Osteocyte (in vitro differentiated cells): ENCODE measurements at regions not wholly inside any gene's neighbourhood (a gene's known extent, or its start where the extent isn't known, plus 50 kb on each side); places are given as distances from the start of the nearest gene placed in this dataset.
"Not testable (repeated sequence)": the region's sequence is repeated elsewhere in the genome, so short reads cannot be mapped to it uniquely, and the experiment has no call there.

Experiments used
- DNase-seq: peaks from one replicate; pipeline ENCODE4 v3.0.0; 2021; ENCODE audit warnings: mixed read lengths; ENCODE audit not compliant: unreplicated experiment; ENCODE audit errors: extremely low spot score
- H3K27ac Mint-ChIP-seq: one replicate; pipeline ENCODE4 v1.8.0; 2021; ENCODE audit warnings: mild to moderate bottlenecking, mixed read lengths; ENCODE audit not compliant: unreplicated experiment
- H3K27me3 Mint-ChIP-seq: one replicate; pipeline ENCODE4 v1.8.0; 2021; ENCODE audit warnings: mixed read lengths; ENCODE audit not compliant: unreplicated experiment
- H3K36me3 Mint-ChIP-seq: one replicate; pipeline ENCODE4 v1.8.0; 2021; ENCODE audit warnings: mixed read lengths; ENCODE audit not compliant: unreplicated experiment
- H3K4me1 Mint-ChIP-seq: one replicate; pipeline ENCODE4 v1.8.0; 2021; ENCODE audit warnings: mixed read lengths; ENCODE audit not compliant: unreplicated experiment
- H3K4me3 Mint-ChIP-seq: one replicate; pipeline ENCODE4 v1.8.0; 2021; ENCODE audit warnings: mild to moderate bottlenecking, moderate library complexity, mixed read lengths; ENCODE audit not compliant: unreplicated experiment
- H3K9me3 Mint-ChIP-seq: one replicate; pipeline ENCODE4 v1.8.0; 2021; ENCODE audit warnings: mixed read lengths; ENCODE audit not compliant: unreplicated experiment
- CTCF ChIP-seq: fragments of 200-600 bp; sonication (generic); IDR thresholded peaks from 2 replicates; pipeline ENCODE4 v1.5.0; 2021; ENCODE audit warnings: antibody characterized with exemption, mild to moderate bottlenecking, moderate library complexity

- no peaks in the 10 kb centered on the region for H3K36me3 Mint-ChIP-seq
- H3K9me3 Mint-ChIP-seq: peaks cover 17% of the 10 kb centered on the region
- H3K27me3 Mint-ChIP-seq: no peaks in the 10 kb centered on the region
- no peak for TF ChIP-seq CTCF
- H3K4me3 Mint-ChIP-seq: no peak overlapping the region
- no peak for DNase-seq
- H3K4me1 Mint-ChIP-seq: no peaks in the 10 kb centered on the region
- H3K27ac Mint-ChIP-seq: no peak overlapping the region
These were observed 124.9 kb downstream of the TMEM167A start for GRCh38 chr5:82952326-82952725.

- H3K9me3 Mint-ChIP-seq, DNase-seq, H3K36me3 Mint-ChIP-seq, H3K4me3 Mint-ChIP-seq, H3K4me1 Mint-ChIP-seq, H3K27ac Mint-ChIP-seq: not testable (repeated sequence)
- H3K27me3 Mint-ChIP-seq: peaks cover 12% of the 10 kb centered on the region
These were observed 132.9 kb downstream of the TMEM167A start for GRCh38 chr5:82944267-82944666.

GRCh38 chr5:82942083-82942881 is 134.9 kb downstream of the TMEM167A start:
- TF ChIP-seq CTCF: no peak
- no peak for DNase-seq

GRCh38 chr5:82938901-82939725 is 138.1 kb downstream of the TMEM167A start:
- no peaks in the 10 kb centered on the region for H3K27me3 Mint-ChIP-seq
- no peak overlapping the region for H3K27ac Mint-ChIP-seq
- H3K4me1 Mint-ChIP-seq: peaks cover 11% of the 10 kb centered on the region
- no peaks in the 10 kb centered on the region for H3K9me3 Mint-ChIP-seq
- no peak for TF ChIP-seq CTCF
- H3K4me3 Mint-ChIP-seq: no peak overlapping the region
- no peak for DNase-seq
- H3K36me3 Mint-ChIP-seq: no peaks in the 10 kb centered on the region

More at GRCh38 chr5:82942083-82942881, 134.9 kb downstream of the TMEM167A start:
- no peaks in the 10 kb centered on the region for H3K36me3 Mint-ChIP-seq
- H3K27me3 Mint-ChIP-seq: peaks cover 12% of the 10 kb centered on the region
- peaks cover 11% of the 10 kb centered on the region for H3K4me1 Mint-ChIP-seq
- H3K4me3 Mint-ChIP-seq: no peak overlapping the region
- peaks cover 10% of the 10 kb centered on the region for H3K9me3 Mint-ChIP-seq
- no peak overlapping the region for H3K27ac Mint-ChIP-seq

- not testable (repeated sequence) for H3K4me1 Mint-ChIP-seq, H3K9me3 Mint-ChIP-seq, H3K36me3 Mint-ChIP-seq, H3K27me3 Mint-ChIP-seq, H3K27ac Mint-ChIP-seq, DNase-seq, H3K4me3 Mint-ChIP-seq
These were observed 144.5 kb downstream of the TMEM167A start for GRCh38 chr5:82932473-82933220.
